DMS79 (cell line): ENCODE measurements at regions not wholly inside any gene's neighbourhood (a gene's known extent, or its start where the extent isn't known, plus 50 kb on each side); places are given as distances from the start of the nearest gene placed in this dataset.

Experiments
- DNase-seq: peaks from one replicate; lab custom pipeline; 2025; lab: John Stamatoyannopoulos, UW

DNA sequence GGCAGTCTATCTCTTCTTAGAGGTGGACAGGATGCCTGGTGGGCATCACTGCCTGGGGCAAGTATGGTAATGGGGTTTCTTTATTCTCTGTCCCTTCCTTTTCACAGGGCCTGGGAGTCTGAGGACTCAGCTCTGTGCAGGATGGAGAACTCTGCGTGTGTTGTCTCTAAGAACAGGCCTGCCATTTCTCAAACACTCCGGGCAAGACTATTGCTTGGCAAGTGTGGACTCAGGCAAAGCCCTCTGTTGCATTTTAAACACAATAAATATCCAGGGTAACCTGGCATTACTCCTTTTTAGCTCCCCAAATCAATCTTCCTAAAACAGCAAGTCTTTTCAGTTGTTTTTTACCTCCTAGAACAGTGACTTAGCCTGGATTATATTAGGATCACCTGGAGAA lies 185.1 kb upstream of the ROPN1 start:
- DNase-seq = no peak

DNA sequence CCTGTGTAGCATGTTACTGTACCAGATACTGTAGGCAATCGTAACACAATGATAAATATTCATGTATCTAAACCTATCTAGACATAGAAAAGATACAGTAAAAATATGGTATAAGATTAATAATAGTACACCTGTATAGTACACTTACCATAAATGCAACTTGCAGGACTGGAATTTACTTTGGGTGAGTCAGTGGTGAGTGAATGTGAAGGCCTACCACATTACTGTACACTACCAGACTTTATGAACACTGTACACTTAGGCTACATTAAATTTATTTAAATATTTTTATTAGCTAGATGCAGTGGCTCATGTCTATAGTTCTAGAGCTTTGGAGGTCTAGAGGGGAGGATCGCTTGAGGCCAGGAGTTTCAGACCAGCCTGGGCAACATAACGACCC lies 186.6 kb upstream of the ROPN1 start:
- no peak for DNase-seq

GRCh38 chr3:124200407-124200806 lies 208.5 kb upstream of the ROPN1 start:
- DNase-seq = no peak

DNA sequence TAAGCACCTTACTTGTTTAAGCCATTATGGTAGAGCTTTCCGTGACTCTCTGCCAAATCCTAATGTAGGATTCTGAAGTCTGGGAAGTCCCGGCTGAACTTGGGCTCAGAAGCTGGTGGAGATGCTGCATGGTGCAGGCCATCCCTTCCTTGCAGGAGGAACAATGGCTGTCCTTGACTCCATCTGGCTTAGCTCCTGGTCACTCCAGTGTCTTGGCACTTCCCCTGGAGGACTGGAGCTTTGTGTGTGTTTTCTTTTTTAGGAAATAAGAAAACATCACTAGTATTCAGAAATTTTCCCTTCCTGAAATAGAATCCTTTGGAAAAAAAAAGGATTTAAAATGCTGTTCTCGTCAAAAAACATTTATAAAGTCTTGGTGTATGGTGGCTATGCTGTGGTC lies 209.3 kb upstream of the ROPN1 start:
- no peak for DNase-seq

DNA sequence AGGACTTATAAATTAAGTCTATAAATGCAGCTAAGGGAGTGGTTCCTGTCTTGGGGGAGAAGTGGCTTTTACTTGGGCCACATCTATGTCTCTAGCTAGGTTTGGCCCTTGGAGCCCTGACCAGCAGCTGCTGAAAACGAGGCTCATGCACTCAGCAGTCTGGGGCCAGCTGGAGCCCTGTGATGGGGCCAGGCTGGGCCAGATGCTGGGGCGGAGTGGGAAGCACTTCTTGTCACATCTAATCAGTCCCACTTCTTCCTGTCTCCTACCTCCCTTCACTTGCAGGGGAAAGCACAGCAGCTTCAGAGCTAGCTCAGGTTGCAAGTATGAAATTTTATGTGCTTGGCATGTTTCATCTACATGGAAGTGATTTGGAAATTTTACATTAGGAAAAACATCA lies 209.9 kb upstream of the ROPN1 start:
- DNase-seq = no peak

DNA sequence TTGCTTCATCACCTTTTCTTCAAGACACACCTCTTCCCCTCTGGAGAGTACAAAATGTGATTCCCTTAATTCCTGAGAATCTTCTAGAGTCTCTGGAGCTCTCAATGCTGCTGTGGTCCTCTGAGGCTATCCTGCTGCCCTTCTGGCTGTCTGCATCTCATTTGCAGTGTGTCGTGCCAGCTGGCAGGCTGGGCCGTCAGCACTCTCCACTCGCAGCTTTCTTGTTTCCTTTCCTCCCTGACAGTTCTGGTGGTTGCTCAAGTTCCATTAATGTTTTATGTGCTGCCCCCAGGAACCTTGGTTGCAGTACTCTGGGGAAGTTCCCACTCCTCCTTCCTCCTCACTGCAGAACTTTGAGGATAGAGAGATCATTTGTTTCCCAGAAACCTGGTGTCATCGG lies 210.8 kb upstream of the ROPN1 start:
- DNase-seq = peak; percentile 37

GRCh38 chr3:124203292-124203691 lies 211.4 kb upstream of the ROPN1 start:
- no peak for DNase-seq

GRCh38 chr3:124206225-124207055 lies 214.5 kb upstream of the ROPN1 start:
- peak; percentile 43 for DNase-seq

- DNase-seq = no peak
These were observed 215.2 kb upstream of the ROPN1 start for GRCh38 chr3:124207077-124207476.

DNA sequence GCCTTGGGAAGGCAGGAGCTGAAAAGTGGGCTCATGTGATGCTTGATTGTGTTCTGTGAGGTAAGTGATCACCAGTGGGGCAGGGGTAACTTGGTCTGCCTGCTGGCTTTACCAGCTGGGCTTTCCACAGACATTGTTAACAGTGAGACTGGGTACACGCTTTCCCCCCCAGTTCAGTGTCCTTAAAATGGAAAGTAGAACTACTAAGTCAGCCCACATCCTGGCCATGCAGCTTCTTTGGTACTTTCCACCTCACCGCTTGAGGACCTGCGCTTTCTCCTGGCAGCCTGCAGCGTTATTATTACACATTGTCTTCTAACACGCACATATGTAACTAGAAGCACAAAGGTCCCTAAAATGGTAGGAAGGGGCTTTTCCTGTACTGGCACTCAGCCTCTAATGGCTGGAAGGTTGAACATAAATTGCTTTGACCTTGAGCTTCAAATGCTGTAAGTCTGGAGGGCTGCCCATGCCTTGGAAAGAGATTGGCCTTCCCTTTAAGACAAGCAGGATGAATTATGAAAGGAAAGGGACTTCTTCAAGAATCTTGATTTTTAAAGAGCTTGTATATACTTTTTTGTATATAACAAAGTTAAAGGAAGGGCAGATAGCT lies 216.1 kb upstream of the ROPN1 start:
- DNase-seq = no peak

DNA sequence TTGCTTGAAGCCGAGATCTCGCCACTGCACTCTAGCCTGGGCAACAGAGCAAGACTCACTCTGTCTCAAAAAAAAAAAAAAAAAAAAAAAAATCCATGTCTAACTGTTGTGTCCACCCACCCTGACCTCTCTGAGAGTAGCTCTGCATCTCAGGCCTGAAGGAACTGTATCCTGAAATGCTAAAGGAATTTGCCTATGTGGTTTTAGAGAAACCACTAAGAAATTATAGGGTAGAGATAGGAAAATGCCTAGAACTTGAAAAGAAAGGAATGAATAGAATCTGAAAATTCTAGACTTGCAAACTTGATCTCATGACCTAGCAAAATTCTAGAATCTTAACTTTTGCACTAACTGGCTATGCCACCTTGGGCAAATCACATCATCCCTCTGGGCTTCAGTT lies 217.5 kb upstream of the ROPN1 start:
- no peak for DNase-seq

DNA sequence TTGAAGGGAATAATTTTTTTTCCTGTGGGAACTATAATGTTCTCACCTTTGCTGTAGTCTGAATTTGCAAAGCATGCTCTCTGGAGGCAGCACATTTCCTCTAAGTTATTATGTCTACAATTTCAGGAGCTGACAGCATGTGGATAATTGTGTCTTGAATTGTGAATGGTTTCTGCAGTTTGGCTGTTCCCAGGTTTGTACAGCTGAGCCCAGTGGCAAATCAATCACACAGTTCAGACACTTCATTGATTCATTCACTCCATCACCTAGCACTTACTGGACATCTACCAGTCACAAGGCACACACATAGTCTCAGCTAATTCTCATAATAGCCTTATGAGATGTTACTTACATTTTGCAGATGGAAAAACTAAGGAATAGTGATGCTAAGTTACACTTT lies 219.0 kb upstream of the ROPN1 start:
- DNase-seq = no peak

DNA sequence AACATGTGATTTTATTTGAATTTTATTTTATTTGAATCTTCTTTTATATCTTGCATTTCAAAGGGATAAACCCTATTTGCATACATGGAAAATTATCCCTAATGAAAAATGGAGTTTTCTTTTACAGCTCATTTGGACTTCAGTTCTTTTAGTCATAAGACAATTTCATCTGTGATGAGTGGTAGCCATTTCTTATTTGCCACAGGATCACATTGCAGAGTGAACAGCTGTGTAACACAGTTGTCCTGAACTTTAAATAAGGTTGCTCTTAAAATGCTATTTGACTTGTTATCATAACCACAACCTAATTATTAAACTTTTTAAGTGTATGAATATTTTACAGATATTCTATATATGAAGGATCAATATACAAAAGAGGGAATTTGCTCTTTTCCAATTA lies 221.7 kb upstream of the ROPN1 start:
- no peak for DNase-seq

DNA sequence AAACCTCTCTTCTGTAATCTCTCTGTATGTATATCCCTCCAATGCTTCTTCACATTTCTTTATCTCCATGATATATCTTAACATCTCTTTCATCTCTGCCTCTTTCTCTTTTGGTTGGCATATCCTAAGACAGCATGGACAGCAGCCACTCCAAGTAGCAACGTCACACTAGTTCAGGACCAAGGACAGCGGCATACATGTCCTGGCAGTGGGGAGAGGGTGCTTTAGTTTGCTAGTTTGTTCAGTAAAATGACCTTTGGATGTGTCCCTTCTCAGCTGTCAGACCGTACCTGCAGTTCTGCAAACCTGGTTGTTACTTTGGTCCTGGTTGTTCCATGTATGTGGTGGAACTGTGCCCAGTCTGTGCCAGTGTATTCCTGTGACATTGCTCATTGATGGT lies 225.6 kb upstream of the ROPN1 start:
- DNase-seq = no peak

DNA sequence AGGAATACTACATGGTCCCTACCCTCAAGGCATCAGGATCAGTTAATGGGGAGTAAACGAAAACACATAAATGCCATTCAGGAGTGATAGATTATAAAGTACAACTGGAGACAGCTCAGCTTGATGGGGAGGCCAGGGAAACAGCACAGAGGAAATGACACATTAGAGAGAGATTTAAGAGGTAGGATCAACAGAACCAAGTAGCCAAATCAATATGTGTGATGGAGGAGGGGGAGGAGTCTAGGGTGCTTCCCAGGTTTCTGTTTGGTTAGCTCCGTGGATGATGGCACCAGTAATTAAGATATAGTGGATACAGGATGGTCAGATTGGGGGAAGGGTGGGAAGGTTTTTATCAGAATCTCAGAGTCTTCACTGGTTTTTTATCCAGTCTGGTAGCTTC lies 229.5 kb upstream of the ROPN1 start:
- DNase-seq = no peak

DNA sequence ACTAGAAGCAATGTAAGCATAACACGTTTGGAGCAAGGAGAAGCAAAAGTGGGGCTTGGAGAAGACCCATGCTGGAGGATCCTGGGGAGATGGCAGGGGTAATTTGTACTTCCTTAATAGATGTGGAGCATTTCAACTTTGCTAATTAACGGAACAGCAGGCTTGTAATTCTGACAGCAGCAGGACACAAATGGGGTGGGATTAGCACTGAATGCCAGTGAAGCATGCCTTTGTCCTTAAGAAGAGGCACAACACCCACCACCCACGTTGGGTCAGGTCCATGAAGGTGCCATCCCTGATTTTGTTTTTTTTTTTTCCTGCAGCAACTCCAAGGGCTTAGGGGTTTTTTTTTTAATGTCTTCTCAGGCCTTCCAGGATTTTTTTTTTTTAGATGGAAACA lies 231.9 kb upstream of the ROPN1 start:
- DNase-seq = no peak

- no peak for DNase-seq
These were observed 235.3 kb upstream of the ROPN1 start for GRCh38 chr3:124227150-124227630.

DNA sequence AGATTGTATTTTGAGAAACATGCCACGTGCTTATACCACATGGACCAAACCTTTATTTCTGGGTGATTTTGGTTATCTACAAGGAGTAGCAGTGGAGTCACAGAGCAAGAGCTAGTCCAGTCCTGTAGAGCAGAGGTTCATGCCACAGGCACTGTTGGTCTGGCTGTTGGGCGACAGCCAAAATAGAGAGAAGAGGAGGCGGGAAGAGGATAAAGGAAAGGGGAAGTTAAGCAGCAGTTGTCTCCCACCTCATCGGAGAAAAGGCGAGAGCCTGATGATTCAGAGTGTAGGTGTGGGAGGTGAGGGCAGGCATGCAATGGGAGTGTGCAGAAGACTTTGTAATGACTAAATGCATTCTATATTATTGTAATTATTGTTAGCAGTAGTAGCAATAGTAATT lies 237.5 kb upstream of the ROPN1 start:
- no peak for DNase-seq

GRCh38 chr3:124229836-124230235 lies 237.9 kb upstream of the ROPN1 start:
- no peak for DNase-seq

DNA sequence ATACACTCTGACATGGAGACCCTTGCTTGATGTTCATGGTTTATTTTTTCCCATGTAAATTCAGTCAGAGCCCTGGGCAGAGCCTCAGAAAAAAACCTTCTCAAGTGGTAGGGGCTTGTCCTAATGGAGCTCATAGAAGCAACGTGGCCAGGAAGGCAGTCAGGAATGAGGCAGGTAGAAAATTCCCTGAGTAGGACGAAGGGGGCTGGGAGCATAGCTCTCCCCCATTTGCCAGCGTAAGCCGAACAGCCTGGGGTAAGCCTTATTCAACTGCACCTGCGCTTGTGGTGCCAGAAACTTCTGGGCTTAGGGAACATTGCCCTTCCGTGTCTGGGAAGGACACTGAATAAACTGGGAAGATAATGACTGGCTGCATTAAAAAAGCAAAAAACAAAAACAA lies 238.5 kb upstream of the ROPN1 start:
- DNase-seq = no peak

- DNase-seq = no peak
These were observed 239.1 kb upstream of the ROPN1 start for GRCh38 chr3:124230998-124231397.

GRCh38 chr3:124234852-124235252 lies 242.9 kb upstream of the ROPN1 start:
- DNase-seq = no peak

- no peak for DNase-seq
These were observed 243.5 kb upstream of the ROPN1 start for GRCh38 chr3:124235446-124235845.
